Astrocyte (in vitro differentiated cells and primary cell): ENCODE measurements at regions not wholly inside any gene's neighbourhood (a gene's known extent, or its start where the extent isn't known, plus 50 kb on each side); places are given as distances from the start of the nearest gene placed in this dataset.

ENCODE experiments used
- DNase-seq: peaks from one replicate; pipeline ENCODE4 v3.0.0-alpha.2; 2010; ENCODE audit warnings: low read depth
- FAIRE-seq: peaks from 2 replicates; lab custom pipeline; 2011; peaks lifted over from hg19 to GRCh38; lab: Jason Lieb, UNC
- H2AFZ ChIP-seq: 2 replicates; pipeline ENCODE4 v1.6.0; 2012; ENCODE audit warnings: low read depth, low read length, inconsistent platforms
- H3K27ac ChIP-seq: 2 replicates; pipeline ENCODE4 v1.5.1; 2011; ENCODE audit warnings: low read depth, low read length, inconsistent platforms
- H3K27me3 ChIP-seq: 2 replicates; pipeline ENCODE4 v1.6.0; 2011; ENCODE audit warnings: low read length, inconsistent platforms; ENCODE audit not compliant: insufficient read depth
- H3K36me3 ChIP-seq: 2 replicates; pipeline ENCODE4 v1.5.1; 2011; ENCODE audit warnings: low read length, inconsistent platforms; ENCODE audit not compliant: insufficient read depth
- H3K4me1 ChIP-seq: 2 replicates; pipeline ENCODE4 v1.5.1; 2011; ENCODE audit warnings: low read length, inconsistent platforms; ENCODE audit not compliant: insufficient read depth
- H3K4me2 ChIP-seq: 2 replicates; pipeline ENCODE4 v1.6.0; 2012; ENCODE audit warnings: low read length, inconsistent platforms
- H3K4me3 ChIP-seq: 2 replicates; pipeline ENCODE4 v1.5.1; 2011; ENCODE audit warnings: low read depth, mild to moderate bottlenecking, low read length, inconsistent platforms; ENCODE audit not compliant: insufficient read depth
- H3K79me2 ChIP-seq: 2 replicates; pipeline ENCODE4 v1.6.0; 2012; ENCODE audit warnings: mild to moderate bottlenecking, low read length, inconsistent platforms; ENCODE audit not compliant: insufficient read depth
- H3K9ac ChIP-seq: 2 replicates; pipeline ENCODE4 v1.6.0; 2012; ENCODE audit warnings: mild to moderate bottlenecking, low read length, inconsistent platforms
- H3K9me3 ChIP-seq: 2 replicates; pipeline ENCODE4 v1.5.1; 2012; ENCODE audit warnings: low read depth, mild to moderate bottlenecking, low read length, inconsistent platforms; ENCODE audit not compliant: insufficient read depth
- H4K20me1 ChIP-seq: 2 replicates; pipeline ENCODE4 v1.6.0; 2012; ENCODE audit warnings: low read length, inconsistent platforms; ENCODE audit not compliant: insufficient read depth
- H3K27ac Mint-ChIP-seq: one replicate; pipeline ENCODE4 v1.8.0; 2021; ENCODE audit warnings: mild to moderate bottlenecking, mixed read lengths; ENCODE audit not compliant: unreplicated experiment
- H3K27me3 Mint-ChIP-seq: one replicate; pipeline ENCODE4 v1.8.0; 2021; ENCODE audit warnings: low read depth, mixed read lengths; ENCODE audit not compliant: unreplicated experiment
- H3K36me3 Mint-ChIP-seq: one replicate; pipeline ENCODE4 v1.8.0; 2021; ENCODE audit warnings: low read depth, mixed read lengths; ENCODE audit not compliant: unreplicated experiment
- H3K4me1 Mint-ChIP-seq: one replicate; pipeline ENCODE4 v1.8.0; 2021; ENCODE audit warnings: low read depth, mixed read lengths; ENCODE audit not compliant: unreplicated experiment
- H3K4me3 Mint-ChIP-seq: one replicate; pipeline ENCODE4 v1.8.0; 2021; ENCODE audit warnings: mild to moderate bottlenecking, moderate library complexity, mixed read lengths; ENCODE audit not compliant: unreplicated experiment
- H3K9me3 Mint-ChIP-seq: one replicate; pipeline ENCODE4 v1.8.0; 2021; ENCODE audit warnings: mild to moderate bottlenecking, mixed read lengths; ENCODE audit not compliant: unreplicated experiment
- CTCF ChIP-seq: IDR thresholded peaks from 2 replicates; pipeline ENCODE4 v1.5.1; 2011; ENCODE audit warnings: low read depth, mild to moderate bottlenecking, inconsistent platforms, low read length, moderate library complexity; ENCODE audit not compliant: insufficient read depth
- EZH2 ChIP-seq: IDR thresholded peaks from 2 replicates; pipeline ENCODE4 v1.6.1; 2012; ENCODE audit warnings: mild to moderate bottlenecking, low read length, inconsistent platforms; ENCODE audit not compliant: insufficient read depth

GRCh38 chr9:16982780-16983310, 112.4 kb upstream of the BNC2 start:
- no peak overlapping the region for H3K9ac ChIP-seq
- H4K20me1 ChIP-seq = no peaks in the 10 kb centered on the region
- H3K9me3 Mint-ChIP-seq = peaks cover 2% of the 10 kb centered on the region
- peaks cover 16% of the 10 kb centered on the region for H3K4me1 Mint-ChIP-seq
- H3K4me2 ChIP-seq = no peak overlapping the region
- DNase-seq = no peak
- no peak for FAIRE-seq
- H3K27me3 ChIP-seq = no peaks in the 10 kb centered on the region
- H3K36me3 ChIP-seq = no peaks in the 10 kb centered on the region
- no peak overlapping the region for H3K27ac Mint-ChIP-seq
- peaks cover 3% of the 10 kb centered on the region for H3K27me3 Mint-ChIP-seq
- H3K36me3 Mint-ChIP-seq = no peaks in the 10 kb centered on the region
- H3K79me2 ChIP-seq = no peaks in the 10 kb centered on the region
- peaks cover 16% of the 10 kb centered on the region for H3K4me1 ChIP-seq
- no peak overlapping the region for H3K4me3 Mint-ChIP-seq
- no peak for TF ChIP-seq CTCF
- no peak for TF ChIP-seq EZH2
- no peak overlapping the region for H3K4me3 ChIP-seq
- H3K9me3 ChIP-seq = no peaks in the 10 kb centered on the region
- H2AFZ ChIP-seq = no peak overlapping the region
- H3K27ac ChIP-seq = no peak overlapping the region

- TF ChIP-seq EZH2 = no peak
- TF ChIP-seq CTCF = no peak
- DNase-seq (no peak), FAIRE-seq (no peak)
- Histone ChIP-seq H3K4me2 (no peak overlapping the region), H4K20me1 (no peaks in the 10 kb centered on the region), H3K36me3 (no peaks in the 10 kb centered on the region), H3K9me3 (no peaks in the 10 kb centered on the region), H3K4me1 (no peaks in the 10 kb centered on the region), H3K9ac (no peak overlapping the region), H3K27me3 (no peaks in the 10 kb centered on the region), H2AFZ (no peak overlapping the region), H3K27ac (no peak overlapping the region), H3K79me2 (no peaks in the 10 kb centered on the region), H3K4me3 (no peak overlapping the region)
- peaks cover 9% of the 10 kb centered on the region for H3K9me3 Mint-ChIP-seq
- H3K36me3 Mint-ChIP-seq = no peaks in the 10 kb centered on the region
- H3K4me3 Mint-ChIP-seq = no peak overlapping the region
- H3K4me1 Mint-ChIP-seq = no peaks in the 10 kb centered on the region
- peaks cover 1% of the 10 kb centered on the region for H3K27me3 Mint-ChIP-seq
- H3K27ac Mint-ChIP-seq = no peak overlapping the region
Measured at GRCh38 chr9:16976427-16976826, 106.0 kb upstream of the BNC2 start.

- Histone ChIP-seq H3K4me3 (no peak overlapping the region), H3K9me3 (no peaks in the 10 kb centered on the region), H3K79me2 (no peaks in the 10 kb centered on the region), H3K27ac (no peak overlapping the region), H3K9ac (no peak overlapping the region), H3K4me2 (no peak overlapping the region), H2AFZ (no peak overlapping the region), H3K4me1 (no peaks in the 10 kb centered on the region), H4K20me1 (no peaks in the 10 kb centered on the region), H3K27me3 (no peaks in the 10 kb centered on the region), H3K36me3 (no peaks in the 10 kb centered on the region)
- H3K4me3 Mint-ChIP-seq = no peak overlapping the region
- peaks cover 9% of the 10 kb centered on the region for H3K9me3 Mint-ChIP-seq
- TF ChIP-seq CTCF = no peak
- no peak for TF ChIP-seq EZH2
- no peak for DNase-seq
- no peaks in the 10 kb centered on the region for H3K36me3 Mint-ChIP-seq
- no peaks in the 10 kb centered on the region for H3K4me1 Mint-ChIP-seq
- no peak overlapping the region for H3K27ac Mint-ChIP-seq
- FAIRE-seq = no peak
- H3K27me3 Mint-ChIP-seq = peaks cover 1% of the 10 kb centered on the region
Measured at GRCh38 chr9:16974436-16974835, 104.0 kb upstream of the BNC2 start.
